ENCODE measurements at regions not wholly inside any gene's neighbourhood (a gene's known extent, or its start where the extent isn't known, plus 50 kb on each side); places are given as distances from the start of the nearest gene placed in this dataset.
"Not testable (repeated sequence)": the region's sequence is repeated elsewhere in the genome, so short reads cannot be mapped to it uniquely, and the experiment has no call there.

DNA sequence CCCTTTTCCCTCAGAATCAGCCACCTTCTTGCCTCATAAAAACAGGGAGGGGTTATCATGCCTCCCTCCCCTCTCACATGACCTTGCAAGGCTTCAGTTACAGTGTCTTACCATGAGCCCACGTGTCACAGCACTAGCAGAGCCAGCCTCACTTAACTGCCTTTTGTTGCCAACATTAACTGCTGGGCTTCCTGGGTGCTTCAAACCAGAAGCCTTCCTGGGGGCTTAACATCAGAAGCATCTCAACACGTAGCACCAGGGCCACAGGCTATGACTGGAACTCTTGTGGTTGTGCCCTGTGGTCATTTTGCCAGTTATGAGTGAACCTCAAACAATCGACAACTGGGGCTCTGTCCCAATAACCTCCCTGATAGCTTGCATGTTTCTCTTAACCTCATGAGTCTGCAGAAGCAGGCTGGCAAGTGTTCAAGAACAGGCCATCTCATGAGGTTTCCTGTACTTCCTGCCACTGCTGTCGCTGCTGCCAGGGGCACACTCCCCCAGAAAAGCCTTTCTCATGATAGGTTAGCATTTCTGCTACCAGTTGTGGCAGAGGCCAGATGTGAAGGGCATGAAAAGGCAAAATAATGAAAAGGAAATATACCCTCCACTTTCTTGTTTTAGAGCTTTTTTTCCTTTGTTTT, 132.2 kb downstream of the GLUL start:
- DNase-seq: peak; percentile 63

GRCh38 chr1:182257369-182258063, 134.1 kb downstream of the GLUL start:
- no peak for DNase-seq

DNA sequence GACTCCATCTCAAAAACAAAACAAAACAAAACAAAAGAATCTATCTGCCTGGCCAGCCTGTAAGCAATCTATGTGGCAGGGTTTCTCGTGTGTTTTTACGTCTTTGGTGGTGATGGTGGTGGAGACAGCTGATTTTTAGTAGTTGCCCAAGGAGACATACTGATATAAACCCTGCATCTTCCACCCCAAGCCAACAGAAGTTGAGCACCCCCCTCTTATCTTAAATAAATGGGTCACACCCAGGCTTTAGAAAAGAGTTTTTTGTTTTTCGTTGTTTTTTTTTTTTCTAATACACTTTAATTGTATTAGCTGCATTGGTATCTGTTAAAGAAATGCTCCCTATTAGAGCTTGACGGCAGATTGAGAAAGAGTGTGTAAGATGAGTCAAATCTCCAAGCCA, 134.7 kb downstream of the GLUL start:
- no peak for DNase-seq

GRCh38 chr1:182255494-182255893, 136.1 kb downstream of the GLUL start:
- no peak for DNase-seq

GRCh38 chr1:182253319-182253860, 138.2 kb downstream of the GLUL start:
- DNase-seq: no peak

DNA sequence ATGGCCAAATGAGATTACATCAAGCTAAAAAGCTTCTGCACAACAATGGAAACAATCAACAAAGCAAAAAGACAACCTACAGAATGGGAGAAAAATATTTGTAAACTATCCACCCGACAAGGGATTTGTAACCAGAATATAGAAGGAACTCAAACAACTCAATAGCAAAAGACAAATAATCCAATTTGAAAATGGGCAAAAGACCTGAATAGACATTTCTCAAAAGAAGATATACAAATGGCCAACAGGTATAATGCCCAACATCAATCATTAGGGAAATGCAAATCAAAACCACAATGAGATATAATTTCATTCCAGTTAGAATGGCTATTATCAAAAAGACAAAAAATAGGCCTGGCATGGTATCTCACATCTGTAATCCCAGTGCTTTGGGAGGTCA, 140.0 kb downstream of the GLUL start:
- no peak for DNase-seq

DNA sequence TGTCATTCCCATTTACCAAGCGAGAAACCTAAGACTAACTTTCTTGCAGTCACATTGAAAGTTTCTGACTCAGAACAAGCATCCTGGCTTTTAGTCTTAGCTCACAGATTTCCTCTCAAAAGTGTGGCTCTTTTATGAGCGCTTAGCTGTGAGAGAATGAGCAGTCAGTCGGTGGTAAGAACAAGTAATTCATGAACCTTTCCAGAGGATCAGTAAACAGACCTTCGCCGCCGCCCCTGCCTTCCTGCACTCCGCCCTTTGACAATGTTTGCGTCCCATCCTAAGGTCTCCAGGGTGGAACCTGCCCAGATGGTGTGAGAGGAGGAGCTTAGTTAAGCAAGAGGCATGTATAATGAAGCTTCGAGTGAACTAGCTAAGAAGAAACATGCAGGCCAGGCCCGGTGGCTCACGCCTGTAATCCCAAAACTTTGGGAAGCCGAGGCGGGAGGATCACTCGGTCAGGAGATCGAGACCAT, 142.4 kb downstream of the GLUL start:
- no peak for DNase-seq

DNA sequence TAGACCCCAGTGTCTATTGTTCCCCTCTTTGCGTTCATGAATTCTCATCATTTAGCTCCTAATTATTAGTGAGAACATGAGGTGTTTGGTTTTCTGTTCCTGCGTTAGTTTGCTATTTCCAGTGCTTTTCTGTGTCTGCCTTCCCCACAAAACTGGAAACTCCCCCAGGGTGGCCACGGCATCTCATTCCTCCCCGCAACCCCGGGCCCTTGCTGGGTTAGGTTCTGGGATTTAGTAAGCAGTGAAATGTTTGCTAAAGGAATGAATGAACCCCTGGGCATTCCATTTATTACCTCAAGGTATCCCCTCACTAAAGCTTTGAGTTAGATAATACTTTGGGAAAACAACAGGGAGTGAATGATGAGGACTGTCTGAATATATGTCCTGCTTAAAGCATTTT, 142.9 kb downstream of the GLUL start:
- no peak for DNase-seq

GRCh38 chr1:182247813-182248212, 143.8 kb downstream of the GLUL start:
- DNase-seq: not testable (repeated sequence)

DNA sequence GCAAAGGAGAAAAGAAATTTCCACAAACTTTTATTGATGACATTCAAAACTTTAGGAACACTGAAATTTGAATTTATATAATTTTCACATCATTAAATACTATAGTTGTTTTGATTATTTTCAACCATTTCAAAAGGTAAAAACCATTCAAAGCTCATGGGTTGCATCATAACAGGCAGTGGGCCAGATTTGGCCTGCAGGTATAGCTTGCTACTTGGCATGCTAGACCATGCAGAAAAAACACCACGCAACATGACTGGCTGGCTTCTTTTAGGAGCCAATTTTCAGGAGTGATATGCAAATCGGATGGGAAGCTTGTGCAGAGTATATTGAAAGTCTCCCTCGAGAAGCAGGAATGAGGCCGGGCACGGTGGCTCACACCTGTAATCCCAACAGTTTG, 144.8 kb downstream of the GLUL start:
- DNase-seq: no peak

- no peak for DNase-seq
Measured at GRCh38 chr1:182245040-182245439, 146.6 kb downstream of the GLUL start.

- DNase-seq: no peak
Measured at GRCh38 chr1:182244451-182244850, 147.1 kb downstream of the GLUL start.

GRCh38 chr1:182242641-182243040, 148.9 kb downstream of the GLUL start:
- DNase-seq: no peak

- DNase-seq: no peak
Measured at GRCh38 chr1:182240085-182240484, 151.5 kb downstream of the GLUL start.

- no peak for DNase-seq
Measured at GRCh38 chr1:182238421-182238820, 153.2 kb downstream of the GLUL start.

- no peak for DNase-seq
Measured at GRCh38 chr1:182237329-182237728, 154.3 kb downstream of the GLUL start.

DNA sequence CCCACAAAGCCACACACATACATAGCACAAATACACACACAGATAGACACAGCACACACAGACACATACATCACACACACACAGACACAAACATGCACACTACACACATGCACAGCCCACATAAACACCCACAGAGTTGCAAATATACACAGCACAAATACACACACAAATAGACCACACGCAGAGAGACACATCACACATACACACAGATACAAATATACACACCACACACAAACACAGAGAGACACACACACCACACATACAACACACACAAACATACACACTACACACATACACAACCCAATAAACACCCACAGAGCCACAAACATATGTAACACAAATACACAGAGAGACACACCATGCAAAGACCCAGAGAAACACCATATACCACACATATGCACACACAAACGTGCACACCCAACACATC, 154.9 kb downstream of the GLUL start:
- DNase-seq: no peak

GRCh38 chr1:182235952-182236650, 155.5 kb downstream of the GLUL start:
- DNase-seq: no peak

DNA sequence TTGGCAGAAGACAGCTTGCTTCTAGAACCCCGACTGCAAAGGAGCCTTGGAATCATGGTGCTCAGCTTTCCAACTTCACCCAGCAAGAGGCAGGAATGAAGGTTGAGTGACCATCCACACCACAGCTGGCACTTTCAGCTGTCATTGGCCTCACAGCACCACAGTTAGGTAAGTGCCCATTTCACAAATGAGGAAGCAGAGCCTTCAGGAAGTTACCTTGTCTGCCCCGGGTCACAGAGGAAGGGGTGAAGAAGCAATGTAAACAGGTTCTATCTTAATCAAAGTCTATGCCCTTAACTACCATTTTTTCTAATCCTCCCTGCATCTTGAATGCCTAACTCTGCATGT, 156.0 kb downstream of the GLUL start:
- DNase-seq: no peak

- DNase-seq: no peak
Measured at GRCh38 chr1:182229921-182230491, 161.6 kb downstream of the GLUL start.

DNA sequence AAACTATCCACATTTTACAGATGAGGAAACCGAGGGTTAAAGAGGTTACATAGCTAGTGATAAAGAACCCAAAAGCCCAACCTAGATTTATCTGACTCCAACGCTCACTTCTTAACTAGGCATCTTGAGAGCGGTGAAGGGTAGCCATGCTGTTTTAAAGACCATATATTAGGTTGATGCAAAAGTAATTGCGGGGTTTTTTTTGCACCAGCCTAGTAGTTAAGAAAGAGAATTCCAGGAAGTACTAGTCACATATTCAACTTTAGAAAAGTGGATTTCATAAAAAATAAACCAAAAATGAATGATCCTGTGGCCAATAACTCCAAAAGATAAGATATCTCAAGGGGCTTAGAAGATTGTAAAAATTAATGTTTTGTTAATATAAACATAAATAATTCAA, 162.1 kb downstream of the GLUL start:
- DNase-seq: no peak

DNA sequence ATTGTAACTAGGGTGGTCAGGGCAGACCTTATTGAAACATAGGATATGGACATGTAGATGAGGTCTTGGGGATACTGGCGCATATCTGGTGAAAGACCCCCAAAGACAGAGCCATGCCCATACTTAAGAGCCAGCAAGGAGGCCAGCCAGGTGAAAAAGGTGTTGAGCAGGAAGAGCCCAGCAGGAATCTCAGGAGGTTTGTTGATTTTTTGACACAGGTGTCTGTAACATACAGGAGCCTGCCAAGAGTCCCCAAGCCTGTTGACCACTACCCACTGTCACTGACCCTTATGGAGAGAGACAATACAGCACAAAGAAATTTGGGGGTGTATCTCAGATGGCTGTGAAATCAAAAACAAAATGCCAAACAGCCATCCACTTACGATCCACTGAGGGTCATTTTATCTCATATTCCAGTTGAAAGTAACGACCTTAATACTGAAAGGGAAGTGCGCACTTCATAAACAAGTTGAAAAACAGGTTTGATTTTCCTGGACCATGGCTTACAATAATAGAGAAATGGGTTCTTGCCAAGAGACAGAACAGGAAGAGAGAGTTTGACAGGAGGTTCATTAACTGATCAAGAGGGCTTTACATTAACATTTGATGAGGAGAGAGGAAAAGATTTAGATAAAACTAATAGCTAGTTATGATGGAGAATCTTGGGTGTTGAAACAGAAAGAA, 163.6 kb downstream of the GLUL start:
- no peak for DNase-seq

- DNase-seq: no peak
Measured at GRCh38 chr1:182226618-182227017, 165.0 kb downstream of the GLUL start.

All from CD4-positive, alpha-beta T cell treated with Interleukin-12 subunit alpha and Interleukin-12 subunit beta, for 1 hour (primary cell).